OCI-LY3 (cell line): ENCODE measurements at regions not wholly inside any gene's neighbourhood (a gene's known extent, or its start where the extent isn't known, plus 50 kb on each side); places are given as distances from the start of the nearest gene placed in this dataset.

Source experiments
- EZH2phosphoT487 ChIP-seq: fragments of 200-600 bp; shearing (Covaris generic); IDR thresholded peaks from 2 replicates; pipeline ENCODE4 v1.6.1; 2018; ENCODE audit warnings: antibody characterized with exemption, mixed run types, low read depth
- TF ChIP-seq, protein P1 (sequence below): fragments of 200-600, 300-600 bp; sonication (generic); IDR thresholded peaks from 2 replicates; pipeline ENCODE4 v1.5.1; 2014; ENCODE audit warnings: antibody characterized with exemption, low read length, low read depth

GRCh38 chr2:223701761-223702160 lies 99.6 kb upstream of the SCG2 start:
- TF ChIP-seq, protein P1, sequence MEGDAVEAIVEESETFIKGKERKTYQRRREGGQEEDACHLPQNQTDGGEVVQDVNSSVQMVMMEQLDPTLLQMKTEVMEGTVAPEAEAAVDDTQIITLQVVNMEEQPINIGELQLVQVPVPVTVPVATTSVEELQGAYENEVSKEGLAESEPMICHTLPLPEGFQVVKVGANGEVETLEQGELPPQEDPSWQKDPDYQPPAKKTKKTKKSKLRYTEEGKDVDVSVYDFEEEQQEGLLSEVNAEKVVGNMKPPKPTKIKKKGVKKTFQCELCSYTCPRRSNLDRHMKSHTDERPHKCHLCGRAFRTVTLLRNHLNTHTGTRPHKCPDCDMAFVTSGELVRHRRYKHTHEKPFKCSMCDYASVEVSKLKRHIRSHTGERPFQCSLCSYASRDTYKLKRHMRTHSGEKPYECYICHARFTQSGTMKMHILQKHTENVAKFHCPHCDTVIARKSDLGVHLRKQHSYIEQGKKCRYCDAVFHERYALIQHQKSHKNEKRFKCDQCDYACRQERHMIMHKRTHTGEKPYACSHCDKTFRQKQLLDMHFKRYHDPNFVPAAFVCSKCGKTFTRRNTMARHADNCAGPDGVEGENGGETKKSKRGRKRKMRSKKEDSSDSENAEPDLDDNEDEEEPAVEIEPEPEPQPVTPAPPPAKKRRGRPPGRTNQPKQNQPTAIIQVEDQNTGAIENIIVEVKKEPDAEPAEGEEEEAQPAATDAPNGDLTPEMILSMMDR, result no peak
- TF ChIP-seq EZH2phosphoT487, result no peak
